ENCODE measurements at regions not wholly inside any gene's neighbourhood (a gene's known extent, or its start where the extent isn't known, plus 50 kb on each side); places are given as distances from the start of the nearest gene placed in this dataset.

GRCh38 chr22:49247194-49247924, 580.3 kb downstream of the BRD1 start:
- H3K27ac ChIP-seq (ENCODE audit: low read length): no peak overlapping the region

GRCh38 chr22:49244466-49245420, 582.9 kb downstream of the BRD1 start:
- H3K4me3 ChIP-seq (ENCODE audit: low read length): no peak overlapping the region
- no peaks in the 10 kb centered on the region; the same call in 1 of the 2 replicates for H3K9me3 ChIP-seq (ENCODE audit: insufficient read depth, low read depth, low read length)
- H3K4me1 ChIP-seq (ENCODE audit: insufficient read depth, low read length): no peaks in the 10 kb centered on the region
- H3K27me3 ChIP-seq (ENCODE audit: insufficient read depth, low read length): no peaks in the 10 kb centered on the region
- no peak overlapping the region for H3K27ac ChIP-seq (ENCODE audit: low read length)
- no peak overlapping the region for H3K9ac ChIP-seq (ENCODE audit: low read depth, low read length)
- no peaks in the 10 kb centered on the region for H3K36me3 ChIP-seq (ENCODE audit: insufficient read depth, low read depth, low read length)

More at GRCh38 chr22:49247194-49247924, 580.3 kb downstream of the BRD1 start:
- Histone ChIP-seq H3K4me1 (ENCODE audit: insufficient read depth, low read length) (no peaks in the 10 kb centered on the region), H3K4me3 (ENCODE audit: low read length) (no peak overlapping the region), H3K9ac (ENCODE audit: low read depth, low read length) (no peak overlapping the region), H3K36me3 (ENCODE audit: insufficient read depth, low read depth, low read length) (no peaks in the 10 kb centered on the region), H3K9me3 (ENCODE audit: insufficient read depth, low read depth, low read length) (no peaks in the 10 kb centered on the region; the same call in 1 of the 2 replicates), H3K27me3 (ENCODE audit: insufficient read depth, low read length) (no peaks in the 10 kb centered on the region)

GRCh38 chr22:49243965-49244364, 583.7 kb downstream of the BRD1 start:
- no peaks in the 10 kb centered on the region for H3K27me3 ChIP-seq (ENCODE audit: insufficient read depth, low read length)

GRCh38 chr22:49243335-49243734, 584.3 kb downstream of the BRD1 start:
- H3K4me3 ChIP-seq (ENCODE audit: low read length): no peak overlapping the region
- no peaks in the 10 kb centered on the region; the same call in 1 of the 2 replicates for H3K9me3 ChIP-seq (ENCODE audit: insufficient read depth, low read depth, low read length)
- no peak overlapping the region for H3K27ac ChIP-seq (ENCODE audit: low read length)
- no peaks in the 10 kb centered on the region for H3K27me3 ChIP-seq (ENCODE audit: insufficient read depth, low read length)
- no peak overlapping the region for H3K9ac ChIP-seq (ENCODE audit: low read depth, low read length)
- H3K36me3 ChIP-seq (ENCODE audit: insufficient read depth, low read depth, low read length): no peaks in the 10 kb centered on the region
- H3K4me1 ChIP-seq (ENCODE audit: insufficient read depth, low read length): no peaks in the 10 kb centered on the region

More at GRCh38 chr22:49243965-49244364, 583.7 kb downstream of the BRD1 start:
- no peaks in the 10 kb centered on the region for H3K4me1 ChIP-seq (ENCODE audit: insufficient read depth, low read length)
- H3K9ac ChIP-seq (ENCODE audit: low read depth, low read length): no peak overlapping the region
- no peak overlapping the region for H3K4me3 ChIP-seq (ENCODE audit: low read length)
- H3K27ac ChIP-seq (ENCODE audit: low read length): no peak overlapping the region
- H3K36me3 ChIP-seq (ENCODE audit: insufficient read depth, low read depth, low read length): no peaks in the 10 kb centered on the region
- no peaks in the 10 kb centered on the region; the same call in 1 of the 2 replicates for H3K9me3 ChIP-seq (ENCODE audit: insufficient read depth, low read depth, low read length)

- H3K36me3 ChIP-seq (ENCODE audit: insufficient read depth, low read depth, low read length): no peaks in the 10 kb centered on the region
- no peaks in the 10 kb centered on the region for H3K4me1 ChIP-seq (ENCODE audit: insufficient read depth, low read length)
- H3K4me3 ChIP-seq (ENCODE audit: low read length): no peak overlapping the region
- no peak overlapping the region for H3K27ac ChIP-seq (ENCODE audit: low read length)
- no peak overlapping the region for H3K9ac ChIP-seq (ENCODE audit: low read depth, low read length)
- H3K9me3 ChIP-seq (ENCODE audit: insufficient read depth, low read depth, low read length): no peaks in the 10 kb centered on the region; the same call in 1 of the 2 replicates
- no peaks in the 10 kb centered on the region for H3K27me3 ChIP-seq (ENCODE audit: insufficient read depth, low read length)
These were observed 585.2 kb downstream of the BRD1 start for GRCh38 chr22:49242480-49242879.

GRCh38 chr22:49241174-49241851, 586.4 kb downstream of the BRD1 start:
- H3K27ac ChIP-seq (ENCODE audit: low read length): no peak overlapping the region
- H3K4me1 ChIP-seq (ENCODE audit: insufficient read depth, low read length): no peaks in the 10 kb centered on the region
- no peak overlapping the region for H3K4me3 ChIP-seq (ENCODE audit: low read length)
- no peaks in the 10 kb centered on the region for H3K36me3 ChIP-seq (ENCODE audit: insufficient read depth, low read depth, low read length)
- no peaks in the 10 kb centered on the region for H3K27me3 ChIP-seq (ENCODE audit: insufficient read depth, low read length)
- H3K9ac ChIP-seq (ENCODE audit: low read depth, low read length): no peak overlapping the region
- H3K9me3 ChIP-seq (ENCODE audit: insufficient read depth, low read depth, low read length): no peaks in the 10 kb centered on the region; the same call in 1 of the 2 replicates

- Histone ChIP-seq H3K9ac (ENCODE audit: low read depth, low read length) (no peak overlapping the region), H3K27ac (ENCODE audit: low read length) (no peak overlapping the region), H3K36me3 (ENCODE audit: insufficient read depth, low read depth, low read length) (no peaks in the 10 kb centered on the region), H3K9me3 (ENCODE audit: insufficient read depth, low read depth, low read length) (no peaks in the 10 kb centered on the region; the same call in 1 of the 2 replicates), H3K4me3 (ENCODE audit: low read length) (no peak overlapping the region), H3K27me3 (ENCODE audit: insufficient read depth, low read length) (no peaks in the 10 kb centered on the region), H3K4me1 (ENCODE audit: insufficient read depth, low read length) (no peaks in the 10 kb centered on the region)
These were observed 587.2 kb downstream of the BRD1 start for GRCh38 chr22:49240472-49240871.

GRCh38 chr22:49240016-49240380, 587.7 kb downstream of the BRD1 start:
- Histone ChIP-seq H3K4me1 (ENCODE audit: insufficient read depth, low read length) (no peaks in the 10 kb centered on the region), H3K4me3 (ENCODE audit: low read length) (no peak overlapping the region), H3K27me3 (ENCODE audit: insufficient read depth, low read length) (no peaks in the 10 kb centered on the region), H3K9me3 (ENCODE audit: insufficient read depth, low read depth, low read length) (no peaks in the 10 kb centered on the region; the same call in 1 of the 2 replicates), H3K36me3 (ENCODE audit: insufficient read depth, low read depth, low read length) (no peaks in the 10 kb centered on the region), H3K27ac (ENCODE audit: low read length) (no peak overlapping the region), H3K9ac (ENCODE audit: low read depth, low read length) (no peak overlapping the region)

- Histone ChIP-seq H3K9me3 (ENCODE audit: insufficient read depth, low read depth, low read length) (no peaks in the 10 kb centered on the region; the same call in 1 of the 2 replicates), H3K27me3 (ENCODE audit: insufficient read depth, low read length) (no peaks in the 10 kb centered on the region), H3K4me1 (ENCODE audit: insufficient read depth, low read length) (no peaks in the 10 kb centered on the region), H3K4me3 (ENCODE audit: low read length) (no peak overlapping the region), H3K9ac (ENCODE audit: low read depth, low read length) (no peak overlapping the region), H3K36me3 (ENCODE audit: insufficient read depth, low read depth, low read length) (no peaks in the 10 kb centered on the region), H3K27ac (ENCODE audit: low read length) (no peak overlapping the region)
These were observed 588.2 kb downstream of the BRD1 start for GRCh38 chr22:49239264-49240015.

GRCh38 chr22:49238181-49239141, 589.2 kb downstream of the BRD1 start:
- Histone ChIP-seq H3K27me3 (ENCODE audit: insufficient read depth, low read length) (no peaks in the 10 kb centered on the region), H3K9ac (ENCODE audit: low read depth, low read length) (no peak overlapping the region), H3K9me3 (ENCODE audit: insufficient read depth, low read depth, low read length) (no peaks in the 10 kb centered on the region), H3K27ac (ENCODE audit: low read length) (no peak overlapping the region), H3K36me3 (ENCODE audit: insufficient read depth, low read depth, low read length) (no peaks in the 10 kb centered on the region), H3K4me1 (ENCODE audit: insufficient read depth, low read length) (no peaks in the 10 kb centered on the region), H3K4me3 (ENCODE audit: low read length) (no peak overlapping the region)

All from iPS-20b (cell line).